Astrocyte (in vitro differentiated cells and primary cell): ENCODE measurements at regions not wholly inside any gene's neighbourhood (a gene's known extent, or its start where the extent isn't known, plus 50 kb on each side); places are given as distances from the start of the nearest gene placed in this dataset.

Experiments
- CTCF ChIP-seq: IDR thresholded peaks from 2 replicates; pipeline ENCODE4 v1.5.1; 2011; ENCODE audit warnings: low read depth, mild to moderate bottlenecking, inconsistent platforms, low read length, moderate library complexity; ENCODE audit not compliant: insufficient read depth
- EZH2 ChIP-seq: IDR thresholded peaks from 2 replicates; pipeline ENCODE4 v1.6.1; 2012; ENCODE audit warnings: mild to moderate bottlenecking, low read length, inconsistent platforms; ENCODE audit not compliant: insufficient read depth

- TF ChIP-seq CTCF (no peak), EZH2 (no peak)
Measured at GRCh38 chr9:115551396-115551795, 433.4 kb upstream of the TNC start.
